K562 (cell line): ENCODE measurements at regions not wholly inside any gene's neighbourhood (a gene's known extent, or its start where the extent isn't known, plus 50 kb on each side); places are given as distances from the start of the nearest gene placed in this dataset.

Experiments
- BRCA1 ChIP-seq, 2 experiments: fragments of 450-650 bp in 1 of 2; sonication (generic) in 1 of 2; formaldehyde crosslinking in 1 of 2; IDR thresholded peaks; 2 replicates each; pipeline versions ENCODE4 v1.5.0 to v1.6.1; 2017 to 2020; ENCODE audit warnings: mild to moderate bottlenecking in 1 of 2, missing genetic modification reagents in 1 of 2
- CC2D1A ChIP-seq: fragments of 450-650 bp; IDR thresholded peaks from 2 replicates; pipeline ENCODE4 v1.6.1; 2017; ENCODE audit warnings: mild to moderate bottlenecking
- CTBP1 ChIP-seq: fragments of 450-650 bp; IDR thresholded peaks from 2 replicates; pipeline ENCODE4 v1.6.1; 2016; ENCODE audit warnings: borderline replicate concordance
- CTCF ChIP-seq, 3 experiments: IDR thresholded peaks in 2 of 3; conservative IDR thresholded peaks in 1 of 3; 2 replicates each; pipeline ENCODE4 v1.5.1; 2011 to 2012; ENCODE audit warnings: low read length in 3 of 3, mild to moderate bottlenecking in 3 of 3, control low read depth in 2 of 3, improper control_type of control experiment in 1 of 3, inconsistent platforms in 1 of 3, low read depth in 1 of 3, mixed read lengths in 1 of 3, moderate library complexity in 1 of 3; ENCODE audit not compliant: insufficient read depth in 2 of 3
- FOSL1 ChIP-seq: fragments of 200-800 bp; sonication (Bioruptor generic); conservative IDR thresholded peaks from 2 replicates; pipeline ENCODE4 v1.6.1; 2016; ENCODE audit warnings: missing genetic modification characterization, missing compliant biosample characterization
- FOXJ3 ChIP-seq: sonication (generic); formaldehyde crosslinking; IDR thresholded peaks from 2 replicates; pipeline ENCODE4 v1.4.0; 2020; ENCODE audit warnings: mild to moderate bottlenecking, missing genetic modification reagents
- ILF3 ChIP-seq: fragments of 450-650 bp; IDR thresholded peaks from 2 replicates; pipeline ENCODE4 v1.6.1; 2018; ENCODE audit warnings: antibody characterized with exemption, mild to moderate bottlenecking, moderate library complexity, borderline replicate concordance
- MYC ChIP-seq, 2 experiments: fragments of 250-450 bp in 1 of 2; sonication (Bioruptor Pico) in 1 of 2; IDR thresholded peaks; 2 replicates each; pipeline versions ENCODE4 v1.5.1 to v1.6.1; 2012 to 2021; ENCODE audit warnings: low read depth in 2 of 2, borderline replicate concordance in 1 of 2, improper control_type of control experiment in 1 of 2, low read length in 1 of 2, mild to moderate bottlenecking in 1 of 2, moderate library complexity in 1 of 2
- RBM15 ChIP-seq: fragments of 200-400 bp; formaldehyde crosslinking; IDR thresholded peaks from 2 replicates; pipeline ENCODE4 v1.6.1; 2018; ENCODE audit warnings: mild to moderate bottlenecking, low read length, moderate library complexity; ENCODE audit not compliant: insufficient read depth
- SAFB2 ChIP-seq: fragments of 200-400 bp; formaldehyde crosslinking; IDR thresholded peaks from 2 replicates; pipeline ENCODE4 v1.6.1; 2018; ENCODE audit warnings: borderline replicate concordance, low read length, low read depth, moderate library complexity; ENCODE audit not compliant: severe bottlenecking
- STAG1 ChIP-seq: sonication (generic); formaldehyde crosslinking; IDR thresholded peaks from 2 replicates; pipeline ENCODE4 v1.5.0; 2020; ENCODE audit warnings: missing genetic modification reagents, borderline replicate concordance
- THRA ChIP-seq: fragments of 450-650 bp; IDR thresholded peaks from 2 replicates; pipeline ENCODE4 v1.6.1; 2017; ENCODE audit warnings: mild to moderate bottlenecking, moderate library complexity
- USF1 ChIP-seq: sonication (generic); formaldehyde crosslinking; IDR thresholded peaks from 2 replicates; pipeline ENCODE4 v1.9.0; 2022; ENCODE audit warnings: mild to moderate bottlenecking, missing genetic modification reagents
- ZNF280B ChIP-seq: fragments of 250-450 bp; sonication (Bioruptor Pico); IDR thresholded peaks from 2 replicates; pipeline ENCODE4 v1.5.1; 2021; ENCODE audit warnings: mild to moderate bottlenecking
- ZNF354B ChIP-seq: fragments of 250-450 bp; sonication (Bioruptor Pico); IDR thresholded peaks from 2 replicates; pipeline ENCODE4 v1.4.0; 2020
- ZNF766 ChIP-seq: fragments of 200-800 bp; sonication (Bioruptor generic); conservative IDR thresholded peaks from 2 replicates; pipeline ENCODE4 v1.6.1; 2016; ENCODE audit warnings: missing genetic modification characterization, missing compliant biosample characterization
- TF ChIP-seq, protein P1 (sequence below): sonication (generic); formaldehyde crosslinking; IDR thresholded peaks from 2 replicates; pipeline ENCODE4 v1.8.0; 2022; ENCODE audit warnings: mild to moderate bottlenecking, missing genetic modification reagents

DNA sequence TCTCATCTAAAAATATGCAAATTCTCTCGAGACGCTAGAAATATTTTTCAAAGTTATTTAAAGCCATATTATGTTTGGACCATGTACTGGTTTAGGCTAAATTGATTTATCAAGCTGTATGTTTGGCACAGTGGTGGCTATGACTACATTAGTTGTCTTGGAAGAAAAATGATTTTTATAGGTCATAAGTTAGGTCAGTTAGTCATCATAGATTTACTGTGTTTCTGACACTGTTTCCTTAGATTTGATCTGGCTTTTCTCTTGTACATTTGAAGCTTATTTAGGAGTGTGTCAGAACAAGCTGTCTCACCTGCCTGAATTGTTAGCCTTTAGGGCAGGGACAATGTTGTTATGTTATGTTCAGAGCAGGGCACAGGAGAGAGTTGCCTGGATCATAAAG, 161.1 kb upstream of the FBXO33 start (continued):
- no peak for TF ChIP-seq ZNF280B (CRISPR knock-in tag)
- TF ChIP-seq BRCA1 (IDR thresholded peaks at IDR 0.05): no peak
- no peak for TF ChIP-seq BRCA1 (CRISPR knock-in tag; IDR thresholded peaks at IDR 0.05)
- no peak for TF ChIP-seq RBM15
- TF ChIP-seq, protein P1, sequence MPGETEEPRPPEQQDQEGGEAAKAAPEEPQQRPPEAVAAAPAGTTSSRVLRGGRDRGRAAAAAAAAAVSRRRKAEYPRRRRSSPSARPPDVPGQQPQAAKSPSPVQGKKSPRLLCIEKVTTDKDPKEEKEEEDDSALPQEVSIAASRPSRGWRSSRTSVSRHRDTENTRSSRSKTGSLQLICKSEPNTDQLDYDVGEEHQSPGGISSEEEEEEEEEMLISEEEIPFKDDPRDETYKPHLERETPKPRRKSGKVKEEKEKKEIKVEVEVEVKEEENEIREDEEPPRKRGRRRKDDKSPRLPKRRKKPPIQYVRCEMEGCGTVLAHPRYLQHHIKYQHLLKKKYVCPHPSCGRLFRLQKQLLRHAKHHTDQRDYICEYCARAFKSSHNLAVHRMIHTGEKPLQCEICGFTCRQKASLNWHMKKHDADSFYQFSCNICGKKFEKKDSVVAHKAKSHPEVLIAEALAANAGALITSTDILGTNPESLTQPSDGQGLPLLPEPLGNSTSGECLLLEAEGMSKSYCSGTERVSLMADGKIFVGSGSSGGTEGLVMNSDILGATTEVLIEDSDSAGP: no peak
- TF ChIP-seq CTBP1: no peak
- TF ChIP-seq CC2D1A: no peak
- TF ChIP-seq SAFB2: no peak
- TF ChIP-seq FOSL1 (tag): no peak
- no peak for TF ChIP-seq ZNF354B (CRISPR knock-in tag)
- TF ChIP-seq MYC (IDR thresholded peaks at IDR 0.05; ENCODE audit: low read depth, low read length): no peak
- no peak for TF ChIP-seq MYC (CRISPR knock-in tag; IDR thresholded peaks at IDR 0.05; ENCODE audit: borderline replicate concordance, low read depth)
- no peak for TF ChIP-seq CTCF (IDR thresholded peaks at IDR 0.05 in 2 of 3, conservative IDR thresholded peaks at IDR 0.05 in 1 of 3; ENCODE audit: insufficient read depth in 2 of 3, low read depth in 1 of 3, low read length in 3 of 3)
- no peak for TF ChIP-seq THRA
- TF ChIP-seq STAG1 (CRISPR knock-in tag): no peak
- no peak for TF ChIP-seq USF1 (CRISPR knock-in tag)
- TF ChIP-seq ZNF766 (CRISPR knock-in tag): no peak
- no peak for TF ChIP-seq ILF3
- no peak for TF ChIP-seq FOXJ3 (CRISPR knock-in tag)
